HS-5 (cell line): ENCODE measurements at regions not wholly inside any gene's neighbourhood (a gene's known extent, or its start where the extent isn't known, plus 50 kb on each side); places are given as distances from the start of the nearest gene placed in this dataset.
"Not testable (repeated sequence)": the region's sequence is repeated elsewhere in the genome, so short reads cannot be mapped to it uniquely, and the experiment has no call there.

Experiments
- DNase-seq: peaks from one replicate; pipeline ENCODE4 v3.0.0-alpha.2; 2012; ENCODE audit warnings: low read depth

DNA sequence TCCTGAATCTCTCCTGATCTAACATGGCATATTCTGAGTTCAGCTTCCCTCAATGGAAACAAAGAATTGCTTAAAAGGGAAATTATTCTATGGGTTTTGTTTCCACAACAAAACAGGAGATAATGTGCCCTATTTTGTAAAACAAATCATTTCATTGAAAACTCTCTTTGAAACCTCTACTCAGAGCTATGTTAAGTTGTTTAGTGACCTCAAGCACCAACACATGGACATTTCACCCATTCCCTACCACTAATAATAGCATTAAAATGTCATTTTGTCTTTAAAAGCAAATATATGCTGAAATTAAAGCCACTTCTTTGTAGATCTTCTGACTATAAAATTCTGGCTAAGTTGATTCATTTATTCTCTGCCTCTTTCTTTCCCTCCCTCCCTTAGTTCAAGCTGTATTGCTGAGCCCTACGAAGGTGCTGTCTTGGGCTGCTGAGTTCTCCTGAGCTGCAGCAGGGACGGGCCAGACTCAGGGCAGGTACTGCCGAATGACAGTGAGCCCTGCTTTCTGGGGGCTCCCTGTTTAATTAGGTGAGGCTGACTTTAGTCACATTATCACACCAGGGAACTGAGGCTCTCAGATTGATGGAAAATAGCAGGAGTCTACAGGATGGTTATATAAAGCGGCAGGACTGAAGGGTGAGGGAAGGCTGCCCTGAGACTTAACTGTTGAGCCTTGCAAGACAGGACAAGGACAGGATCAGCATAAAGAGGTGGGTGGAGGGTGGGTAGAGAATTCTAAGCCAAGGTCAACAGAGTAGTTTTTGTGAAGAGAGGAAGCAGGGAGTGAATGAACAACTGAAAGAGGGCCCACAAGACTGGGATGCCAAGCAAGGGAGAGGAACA, 1685.1 kb downstream of the SPATA31A7 start:
- not testable (repeated sequence) for DNase-seq

DNA sequence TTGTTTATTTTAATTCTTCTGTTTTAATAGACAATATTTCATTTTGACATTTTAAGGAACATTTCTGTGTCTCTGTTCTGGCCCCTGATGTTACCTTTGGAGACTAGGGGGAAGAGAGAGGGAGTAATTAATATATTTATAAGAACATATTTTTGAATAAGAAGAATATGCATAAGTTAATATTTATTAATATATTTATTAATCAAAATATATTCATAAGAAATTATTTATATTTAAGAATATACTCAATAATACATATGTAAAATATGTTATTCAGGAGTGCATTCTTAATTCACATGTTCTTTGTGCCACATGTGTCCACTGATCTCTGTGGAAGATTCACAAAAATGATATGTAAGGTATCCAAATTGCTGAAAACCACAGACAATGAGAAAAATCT, 1687.7 kb downstream of the SPATA31A7 start:
- DNase-seq, result not testable (repeated sequence)

DNA sequence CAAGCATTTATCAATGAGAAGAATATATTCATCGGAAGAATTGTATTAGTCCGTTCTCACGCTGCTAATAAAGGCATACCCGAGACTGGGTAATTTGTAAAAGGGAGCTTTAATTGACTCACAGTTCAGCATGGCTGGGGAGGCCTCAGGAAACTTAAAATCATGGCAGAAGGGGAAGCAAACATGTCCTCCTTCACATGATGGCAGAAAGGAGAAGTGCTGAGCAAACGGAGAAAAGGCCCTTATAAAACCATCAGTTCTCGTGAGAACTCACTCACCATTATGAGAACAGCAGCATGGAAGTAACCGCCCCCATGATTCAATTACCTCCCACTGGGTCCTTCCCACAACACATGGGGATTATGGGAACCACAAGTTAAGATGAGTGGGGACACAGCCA, 1688.2 kb downstream of the SPATA31A7 start:
- DNase-seq, result not testable (repeated sequence)

GRCh38 chr9:62880453-62880852, 1690.6 kb downstream of the SPATA31A7 start:
- not testable (repeated sequence) for DNase-seq

DNA sequence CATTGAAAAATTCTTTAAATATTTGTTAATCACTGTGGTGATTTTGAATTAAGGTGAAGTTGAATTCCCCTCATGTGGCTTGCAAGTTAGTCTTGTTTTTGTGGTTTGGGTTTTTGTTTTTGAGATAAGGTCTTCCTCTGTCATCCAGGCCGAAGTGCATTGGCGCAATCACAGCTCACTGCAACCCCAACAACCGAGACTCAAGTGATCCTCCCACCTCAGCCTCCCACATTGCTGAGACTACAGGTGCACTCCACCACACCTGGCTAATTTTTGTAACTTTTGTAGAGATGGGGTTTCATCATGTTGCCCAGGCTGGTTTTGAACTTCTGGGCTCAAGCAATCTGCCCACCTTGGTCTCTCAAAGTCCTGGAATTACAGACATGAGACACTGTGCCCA, 1691.1 kb downstream of the SPATA31A7 start:
- DNase-seq, result not testable (repeated sequence)

DNA sequence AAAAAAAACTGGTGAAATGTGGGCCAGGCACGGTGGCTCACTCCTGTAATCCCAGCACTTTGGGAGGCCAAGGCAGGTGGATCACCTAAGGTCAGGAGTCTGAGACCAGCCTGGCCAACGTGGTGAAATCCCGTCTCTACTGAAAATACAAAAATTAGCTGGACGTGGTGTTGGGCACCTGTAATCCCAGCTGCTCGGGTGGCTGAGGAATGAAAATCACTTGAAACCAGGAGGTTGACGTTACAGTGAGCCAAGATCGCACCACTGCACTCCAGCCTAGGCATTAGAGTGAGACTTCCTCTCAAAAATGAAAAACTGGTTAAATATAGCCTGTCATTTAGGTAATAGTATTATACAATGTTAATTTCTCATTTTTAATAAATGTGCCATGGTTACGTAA, 1692.0 kb downstream of the SPATA31A7 start:
- DNase-seq, result not testable (repeated sequence)

DNA sequence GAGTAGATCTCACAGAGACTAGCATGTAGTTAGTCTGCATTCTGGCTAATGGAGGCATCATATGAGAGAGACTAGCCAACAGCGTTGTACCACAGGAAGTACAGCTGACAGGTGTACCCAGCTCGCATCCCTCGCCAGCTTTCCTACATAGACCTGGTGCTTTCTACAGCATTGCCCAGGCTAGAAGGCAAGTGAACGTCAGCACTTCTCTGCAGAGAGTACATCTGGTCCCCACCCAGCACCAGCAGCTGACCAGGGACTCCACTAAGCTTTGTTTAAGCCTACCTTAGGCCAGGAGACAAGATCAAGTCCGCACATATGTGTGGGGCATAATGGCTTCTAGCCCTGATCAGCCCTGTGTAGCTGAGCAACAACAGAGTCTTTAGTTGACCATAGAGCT, 1692.9 kb downstream of the SPATA31A7 start:
- not testable (repeated sequence) for DNase-seq

DNA sequence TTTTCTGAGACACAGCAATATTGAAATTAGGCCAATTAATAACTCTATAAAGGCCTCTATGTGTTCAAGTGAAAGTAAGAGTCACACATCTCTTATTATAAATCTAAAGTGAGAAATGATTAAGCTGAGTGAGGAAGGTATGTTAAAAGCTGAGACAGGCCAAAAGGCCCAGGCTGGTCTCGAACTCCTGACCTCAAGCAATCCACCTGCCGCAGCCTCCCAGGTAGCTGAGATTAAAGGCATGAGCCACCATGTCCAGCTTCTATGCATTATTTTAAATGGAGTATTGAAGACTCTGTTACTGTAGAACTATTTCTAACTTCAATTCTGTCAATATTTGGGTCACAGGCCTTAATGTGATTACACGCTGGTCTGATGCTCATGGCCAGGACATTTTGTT, 1706.9 kb downstream of the SPATA31A7 start:
- not testable (repeated sequence) for DNase-seq

DNA sequence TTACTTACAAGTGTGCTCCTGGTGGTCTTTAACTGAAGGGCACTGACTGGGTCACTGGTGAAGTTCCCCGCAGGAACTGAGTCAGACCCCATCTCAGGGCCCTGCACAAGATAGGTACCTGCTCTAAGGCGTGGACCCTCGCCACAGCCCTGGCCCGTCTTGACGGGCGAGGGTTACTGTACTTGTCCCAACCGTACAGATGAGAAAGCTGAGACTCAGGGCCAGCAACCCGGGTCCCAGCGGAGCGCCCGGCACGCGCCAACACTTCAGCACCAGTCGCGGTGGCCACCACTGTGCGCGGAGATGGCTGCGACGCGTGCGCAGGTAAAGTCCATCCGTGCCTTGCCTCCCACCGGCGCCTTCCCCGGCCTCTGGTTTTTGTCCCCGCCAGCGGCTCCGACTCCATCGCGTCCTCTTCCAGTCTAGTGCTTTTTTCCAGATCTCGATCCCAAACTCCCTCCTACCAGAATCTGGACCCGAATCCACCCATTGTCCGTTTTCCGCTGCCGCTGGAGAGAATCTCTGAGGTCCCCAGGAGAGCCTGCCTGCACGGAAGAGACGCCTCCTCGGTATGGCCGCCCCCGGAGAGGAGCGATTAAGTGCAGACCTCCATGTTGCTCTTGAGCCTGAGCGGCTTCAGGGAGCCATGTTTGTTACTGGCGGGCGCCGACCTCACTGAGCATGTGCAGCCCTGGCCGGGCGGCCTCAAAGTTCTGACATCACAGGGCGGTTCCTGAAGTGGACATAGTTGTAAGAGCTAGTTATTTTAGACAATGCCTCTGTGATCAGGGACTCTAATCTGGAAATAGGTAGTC, 1707.8 kb downstream of the SPATA31A7 start:
- DNase-seq, result peak; percentile 15

- not testable (repeated sequence) for DNase-seq
Measured at GRCh38 chr9:62899666-62900065, 1709.8 kb downstream of the SPATA31A7 start.

GRCh38 chr9:62904061-62904460, 1714.2 kb downstream of the SPATA31A7 start:
- DNase-seq, result not testable (repeated sequence)

DNA sequence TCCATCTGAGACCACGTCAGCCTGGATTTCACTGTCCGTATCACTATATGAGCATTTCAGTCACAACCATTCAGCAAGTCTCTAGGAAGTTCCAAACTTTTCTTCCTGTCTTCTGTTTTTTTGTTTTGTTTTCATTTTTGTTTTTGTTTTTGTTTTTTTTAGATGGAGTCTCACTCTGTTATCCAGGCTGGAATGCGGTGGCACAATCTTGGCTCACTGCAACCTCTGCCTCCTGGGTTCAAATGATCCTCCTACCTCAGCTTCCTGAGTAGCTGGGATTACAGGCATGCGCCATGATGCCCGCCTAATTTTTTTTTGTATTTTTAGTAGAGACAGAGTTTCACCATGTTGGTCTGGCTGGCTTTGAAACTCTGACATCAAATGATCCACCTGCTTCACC, 1715.9 kb downstream of the SPATA31A7 start:
- not testable (repeated sequence) for DNase-seq

- DNase-seq, result not testable (repeated sequence)
Measured at GRCh38 chr9:62907866-62908265, 1718.0 kb downstream of the SPATA31A7 start.

- DNase-seq, result not testable (repeated sequence)
Measured at GRCh38 chr9:62908271-62908670, 1718.4 kb downstream of the SPATA31A7 start.

- DNase-seq, result not testable (repeated sequence)
Measured at GRCh38 chr9:62909447-62909846, 1719.6 kb downstream of the SPATA31A7 start.

GRCh38 chr9:62912278-62912677, 1722.4 kb downstream of the SPATA31A7 start:
- not testable (repeated sequence) for DNase-seq

- DNase-seq, result not testable (repeated sequence)
Measured at GRCh38 chr9:62915168-62915567, 1725.3 kb downstream of the SPATA31A7 start.

- not testable (repeated sequence) for DNase-seq
Measured at GRCh38 chr9:62915661-62916060, 1725.8 kb downstream of the SPATA31A7 start.

- DNase-seq, result not testable (repeated sequence)
Measured at GRCh38 chr9:62918648-62919385, 1729.0 kb downstream of the SPATA31A7 start.

DNA sequence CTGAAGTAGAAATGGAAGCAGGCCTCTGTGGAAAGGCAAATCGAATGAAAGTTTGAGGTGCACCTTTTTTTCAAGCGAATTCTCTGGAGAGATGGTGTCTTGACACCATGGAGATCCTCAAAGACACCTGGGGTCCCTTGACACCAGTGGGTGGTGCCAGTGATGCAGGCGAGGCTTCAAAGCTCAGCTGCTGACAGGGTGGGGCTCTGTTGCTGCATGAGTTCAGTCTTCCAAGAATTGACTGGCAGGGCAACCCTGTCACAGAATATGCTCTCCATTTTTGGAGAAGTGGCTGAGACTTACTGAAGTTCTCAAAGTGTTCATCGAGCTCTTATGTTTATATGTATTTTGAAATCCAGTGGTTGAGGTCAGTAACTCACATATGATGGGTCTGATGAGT, 1741.6 kb downstream of the SPATA31A7 start:
- not testable (repeated sequence) for DNase-seq

DNA sequence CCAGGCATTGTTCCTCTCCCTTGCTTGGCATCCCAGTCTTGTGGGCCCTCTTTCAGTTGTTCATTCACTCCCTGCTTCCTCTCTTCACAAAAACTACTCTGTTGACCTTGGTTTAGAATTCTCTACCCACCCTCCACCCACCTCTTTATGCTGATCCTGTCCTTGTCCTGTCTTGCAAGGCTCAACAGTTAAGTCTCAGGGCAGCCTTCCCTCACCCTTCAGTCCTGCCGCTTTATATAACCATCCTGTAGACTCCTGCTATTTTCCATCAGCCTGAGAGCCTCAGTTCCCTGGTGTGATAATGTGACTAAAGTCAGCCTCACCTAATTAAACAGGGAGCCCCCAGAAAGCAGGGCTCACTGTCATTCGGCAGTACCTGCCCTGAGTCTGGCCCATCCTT, 1763.0 kb downstream of the SPATA31A7 start:
- DNase-seq, result not testable (repeated sequence)
